ENCODE measurements at regions not wholly inside any gene's neighbourhood (a gene's known extent, or its start where the extent isn't known, plus 50 kb on each side); places are given as distances from the start of the nearest gene placed in this dataset.

- Histone ChIP-seq H3K9me3 (ENCODE audit: low read length) (no peaks in the 10 kb centered on the region), H3K4me1 (ENCODE audit: insufficient read depth, low read length) (no peaks in the 10 kb centered on the region), H2AFZ (ENCODE audit: low read length) (no peak overlapping the region), H3K4me3 (ENCODE audit: low read length) (no peak overlapping the region), H3K27ac (ENCODE audit: low read length) (no peak overlapping the region), H3K36me3 (ENCODE audit: low read depth, low read length) (no peaks in the 10 kb centered on the region), H3K79me2 (ENCODE audit: low read length) (no peaks in the 10 kb centered on the region), H3K9ac (ENCODE audit: low read length) (no peak overlapping the region), H3F3A (ENCODE audit: low read length, unreplicated experiment) (no peaks in the 10 kb centered on the region), H3K27me3 (ENCODE audit: low read length) (no peaks in the 10 kb centered on the region), H3K4me2 (ENCODE audit: low read length) (no peak overlapping the region), H4K20me1 (ENCODE audit: low read length) (no peaks in the 10 kb centered on the region), H3K9me2 (replicated peaks; ENCODE audit: low read length) (no peaks in the 10 kb centered on the region)
- ChIA-PET CTCF (no interaction called here), POLR2A (ENCODE audit: unreplicated experiment) (no interaction called here)
- intact Hi-C loops (cut with micrococcal nuclease), result no loop called here
- ATAC-seq (no peak), DNase-seq (no peak)
- BruUV-seq (replicated peaks), result no TSS peak
- no peak for TF ChIP-seq CTCF (conservative IDR thresholded peaks at IDR 0.05; ENCODE audit: low read depth, low read length)
- no peak for TF ChIP-seq EZH2 (IDR thresholded peaks at IDR 0.05; ENCODE audit: low read length, unreplicated experiment)
- TF ChIP-seq EZH2phosphoT487 (IDR thresholded peaks at IDR 0.05; ENCODE audit: borderline replicate concordance, low read length), result no peak
These were observed 142.8 kb upstream of the SAMSN1 start for GRCh38 chr21:14688936-14689335.

- Histone ChIP-seq H3K9me3 (ENCODE audit: low read length) (no peaks in the 10 kb centered on the region), H3K27ac (ENCODE audit: low read length) (no peak overlapping the region), H2AFZ (ENCODE audit: low read length) (no peak overlapping the region), H3K27me3 (ENCODE audit: low read length) (no peaks in the 10 kb centered on the region), H3K36me3 (ENCODE audit: low read depth, low read length) (no peaks in the 10 kb centered on the region), H3F3A (ENCODE audit: low read length, unreplicated experiment) (no peaks in the 10 kb centered on the region), H3K9ac (ENCODE audit: low read length) (no peak overlapping the region), H3K4me1 (ENCODE audit: insufficient read depth, low read length) (no peaks in the 10 kb centered on the region), H3K9me2 (replicated peaks; ENCODE audit: low read length) (no peaks in the 10 kb centered on the region), H4K20me1 (ENCODE audit: low read length) (no peaks in the 10 kb centered on the region), H3K4me2 (ENCODE audit: low read length) (no peak overlapping the region), H3K4me3 (ENCODE audit: low read length) (no peak overlapping the region), H3K79me2 (ENCODE audit: low read length) (no peaks in the 10 kb centered on the region)
- no peak for ATAC-seq
- POLR2A ChIA-PET (ENCODE audit: unreplicated experiment), result no interaction called here
- no peak for DNase-seq
- BruUV-seq (replicated peaks), result no TSS peak
- TF ChIP-seq EZH2 (IDR thresholded peaks at IDR 0.05; ENCODE audit: low read length, unreplicated experiment) (no peak), EZH2phosphoT487 (IDR thresholded peaks at IDR 0.05; ENCODE audit: borderline replicate concordance, low read length) (no peak), CTCF (conservative IDR thresholded peaks at IDR 0.05; ENCODE audit: low read depth, low read length) (no peak)
- intact Hi-C loops (cut with micrococcal nuclease), result no loop called here
- CTCF ChIA-PET, result no interaction called here
These were observed 142.3 kb upstream of the SAMSN1 start for GRCh38 chr21:14688412-14688811.

- Histone ChIP-seq H3F3A (ENCODE audit: low read length, unreplicated experiment) (no peaks in the 10 kb centered on the region), H3K4me2 (ENCODE audit: low read length) (no peak overlapping the region), H3K4me1 (ENCODE audit: insufficient read depth, low read length) (no peaks in the 10 kb centered on the region), H3K27ac (ENCODE audit: low read length) (no peak overlapping the region), H3K36me3 (ENCODE audit: low read depth, low read length) (no peaks in the 10 kb centered on the region), H2AFZ (ENCODE audit: low read length) (no peak overlapping the region), H3K4me3 (ENCODE audit: low read length) (no peak overlapping the region), H3K9me2 (replicated peaks; ENCODE audit: low read length) (no peaks in the 10 kb centered on the region), H3K79me2 (ENCODE audit: low read length) (no peaks in the 10 kb centered on the region), H3K9ac (ENCODE audit: low read length) (no peak overlapping the region), H3K9me3 (ENCODE audit: low read length) (no peaks in the 10 kb centered on the region), H4K20me1 (ENCODE audit: low read length) (no peaks in the 10 kb centered on the region), H3K27me3 (ENCODE audit: low read length) (no peaks in the 10 kb centered on the region)
- no TSS peak for BruUV-seq (replicated peaks)
- TF ChIP-seq EZH2phosphoT487 (IDR thresholded peaks at IDR 0.05; ENCODE audit: borderline replicate concordance, low read length), result no peak
- no peak for TF ChIP-seq CTCF (conservative IDR thresholded peaks at IDR 0.05; ENCODE audit: low read depth, low read length)
- no peak for TF ChIP-seq EZH2 (IDR thresholded peaks at IDR 0.05; ENCODE audit: low read length, unreplicated experiment)
- POLR2A ChIA-PET (ENCODE audit: unreplicated experiment), result no interaction called here
- no peak for ATAC-seq
- no peak for DNase-seq
- intact Hi-C loops (cut with micrococcal nuclease), result no loop called here
- CTCF ChIA-PET, result no interaction called here
These were observed 141.1 kb upstream of the SAMSN1 start for GRCh38 chr21:14687268-14687625.
